Bronchial epithelial cell (primary cell): ENCODE measurements at regions not wholly inside any gene's neighbourhood (a gene's known extent, or its start where the extent isn't known, plus 50 kb on each side); places are given as distances from the start of the nearest gene placed in this dataset.
A peak's percentile ranks its signal among the peaks of the same experiment; 100 is the strongest.

Source experiments
- DNase-seq: peaks from one replicate; pipeline ENCODE4 v3.0.0-alpha.2; 2010; ENCODE audit warnings: low read depth
- FAIRE-seq: peaks from 2 replicates; lab custom pipeline; 2011; peaks lifted over from hg19 to GRCh38; lab: Jason Lieb, UNC
- H3K27me3 ChIP-seq: 2 replicates; pipeline ENCODE4 v1.5.1; 2011; ENCODE audit warnings: low read length; ENCODE audit not compliant: control insufficient read depth, insufficient read depth
- H3K36me3 ChIP-seq: 2 replicates; pipeline ENCODE4 v1.5.1; 2011; ENCODE audit warnings: low read length; ENCODE audit not compliant: control insufficient read depth, insufficient read depth
- H3K4me3 ChIP-seq: 2 replicates; pipeline ENCODE4 v1.5.1; 2011; ENCODE audit warnings: mild to moderate bottlenecking, low read depth, low read length, control low read depth
- CTCF ChIP-seq: IDR thresholded peaks from 2 replicates; pipeline ENCODE4 v1.5.1; 2011; ENCODE audit warnings: mild to moderate bottlenecking, moderate library complexity, low read length, control low read depth, inconsistent platforms; ENCODE audit not compliant: insufficient read depth, severe bottlenecking

- H3K36me3 ChIP-seq = no peaks in the 10 kb centered on the region
- H3K4me3 ChIP-seq = no peak overlapping the region
- H3K27me3 ChIP-seq = no peaks in the 10 kb centered on the region
- FAIRE-seq (no peak), DNase-seq (peak; percentile 49)
- no peak for TF ChIP-seq CTCF
These were observed 66.9 kb downstream of the CTSL start for GRCh38 chr9:87792831-87793288.

- FAIRE-seq = no peak
- TF ChIP-seq CTCF = no peak
- DNase-seq = peak; percentile 86
- Histone ChIP-seq H3K36me3 (no peaks in the 10 kb centered on the region), H3K4me3 (no peak overlapping the region), H3K27me3 (no peaks in the 10 kb centered on the region)
These were observed 67.4 kb downstream of the CTSL start for GRCh38 chr9:87793292-87793691.

GRCh38 chr9:87795178-87795577, 69.3 kb downstream of the CTSL start:
- H3K27me3 ChIP-seq = peaks cover 2% of the 10 kb centered on the region
- no peak for FAIRE-seq
- no peak for DNase-seq
- H3K36me3 ChIP-seq = no peaks in the 10 kb centered on the region
- H3K4me3 ChIP-seq = no peak overlapping the region
- no peak for TF ChIP-seq CTCF

- no peak for DNase-seq
- H3K27me3 ChIP-seq = peaks cover 2% of the 10 kb centered on the region
- no peak for FAIRE-seq
- TF ChIP-seq CTCF = no peak
- no peaks in the 10 kb centered on the region for H3K36me3 ChIP-seq
- no peak overlapping the region for H3K4me3 ChIP-seq
These were observed 70.3 kb downstream of the CTSL start for GRCh38 chr9:87796196-87796595.

GRCh38 chr9:87798261-87798833, 72.4 kb downstream of the CTSL start:
- peaks cover 5% of the 10 kb centered on the region for H3K27me3 ChIP-seq
- no peak for FAIRE-seq
- H3K4me3 ChIP-seq = no peak overlapping the region
- no peak for TF ChIP-seq CTCF
- DNase-seq = no peak
- H3K36me3 ChIP-seq = no peaks in the 10 kb centered on the region

- no peaks in the 10 kb centered on the region for H3K36me3 ChIP-seq
- no peak for DNase-seq
- H3K4me3 ChIP-seq = no peak overlapping the region
- peaks cover 5% of the 10 kb centered on the region for H3K27me3 ChIP-seq
- no peak for TF ChIP-seq CTCF
- no peak for FAIRE-seq
These were observed 73.6 kb downstream of the CTSL start for GRCh38 chr9:87799503-87799902.
